GM18907 (cell line): ENCODE measurements at regions not wholly inside any gene's neighbourhood (a gene's known extent, or its start where the extent isn't known, plus 50 kb on each side); places are given as distances from the start of the nearest gene placed in this dataset.
A peak's percentile ranks its signal among the peaks of the same experiment; 100 is the strongest.
"Not testable (repeated sequence)": the region's sequence is repeated elsewhere in the genome, so short reads cannot be mapped to it uniquely, and the experiment has no call there.

Source experiments
- ATAC-seq: cut with Tn5 transposase; IDR thresholded peaks from one replicate; pipeline ENCODE4 v1.9.1; 2021; ENCODE audit warnings: mild to moderate bottlenecking, moderate library complexity; ENCODE audit not compliant: unreplicated experiment

DNA sequence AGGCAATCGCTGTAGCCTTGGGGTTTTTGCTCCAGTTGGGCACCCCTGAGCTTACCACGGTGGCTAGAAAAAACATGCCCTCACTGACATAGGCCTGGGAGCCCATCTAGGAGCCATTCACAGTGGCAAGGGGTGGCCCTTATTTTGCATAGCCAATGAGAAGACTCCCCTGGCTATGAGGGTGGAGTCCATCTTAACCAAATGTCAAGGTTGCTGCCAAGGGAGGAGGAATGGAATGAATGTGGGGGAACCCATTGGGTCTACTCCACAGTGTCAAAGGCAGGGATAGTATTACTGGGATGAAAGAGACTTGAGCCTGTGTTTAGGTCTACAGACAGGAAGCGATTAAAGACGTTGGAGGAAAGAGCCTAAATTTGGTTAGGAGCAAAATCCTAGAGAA is 295.7 kb upstream of the PLGLB2 start:
- ATAC-seq: not testable (repeated sequence)

DNA sequence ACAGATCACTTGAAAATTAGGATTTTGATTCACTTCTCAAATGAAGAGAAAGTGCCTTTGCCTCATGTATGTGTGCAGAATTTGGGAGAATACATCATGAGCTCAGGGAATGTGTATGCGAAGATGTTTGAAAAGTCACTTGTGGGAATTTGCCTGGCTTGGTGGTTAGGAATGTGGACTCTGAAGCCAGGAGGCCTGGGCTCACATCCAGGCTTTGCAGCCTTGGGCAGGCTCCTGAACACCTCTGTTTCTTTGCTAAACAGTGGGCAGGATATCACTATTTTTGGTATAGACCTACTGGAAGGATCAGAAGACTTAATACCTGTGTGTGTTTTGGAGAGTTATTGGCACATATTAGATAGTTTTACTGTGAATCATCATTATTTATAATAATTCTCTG is 295.0 kb upstream of the PLGLB2 start:
- ATAC-seq: not testable (repeated sequence)

DNA sequence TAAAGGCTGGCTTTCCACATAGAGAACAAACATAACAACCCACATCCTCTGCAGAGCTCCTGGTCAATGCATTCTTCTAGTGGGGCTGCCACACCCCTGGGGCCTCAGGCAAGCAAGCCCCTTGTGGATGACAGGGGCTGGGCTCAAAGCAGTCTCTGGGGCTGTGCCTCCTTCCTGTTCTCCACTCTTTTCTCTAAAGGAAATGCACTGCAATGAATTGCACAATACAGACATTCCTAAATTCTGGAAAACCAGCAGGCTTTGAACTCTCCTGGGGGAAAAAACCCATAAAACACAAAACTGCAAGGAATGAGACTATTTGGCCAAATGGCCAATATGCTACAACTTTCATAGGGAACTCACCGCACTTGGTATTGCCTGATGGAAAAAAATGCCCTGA is 293.9 kb upstream of the PLGLB2 start:
- not testable (repeated sequence) for ATAC-seq

DNA sequence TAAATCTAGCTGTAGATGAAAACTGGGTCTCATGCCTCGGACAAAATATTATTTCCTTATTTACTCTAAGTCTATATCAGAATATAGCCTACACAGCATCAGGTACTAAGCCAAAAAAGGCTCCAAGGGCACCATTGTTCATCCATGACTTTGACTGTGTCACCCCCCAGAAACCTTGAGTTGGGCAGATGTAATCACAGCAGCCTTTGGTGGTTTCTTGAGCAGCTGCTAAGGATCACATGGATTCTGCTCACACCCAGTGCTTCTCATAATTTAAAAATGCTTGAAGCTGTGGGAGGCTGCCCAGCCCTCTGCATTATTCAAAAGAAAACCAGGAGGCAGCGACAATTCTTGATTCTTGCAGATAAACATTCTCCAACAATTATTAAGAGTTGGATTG is 293.5 kb upstream of the PLGLB2 start:
- ATAC-seq: not testable (repeated sequence)

DNA sequence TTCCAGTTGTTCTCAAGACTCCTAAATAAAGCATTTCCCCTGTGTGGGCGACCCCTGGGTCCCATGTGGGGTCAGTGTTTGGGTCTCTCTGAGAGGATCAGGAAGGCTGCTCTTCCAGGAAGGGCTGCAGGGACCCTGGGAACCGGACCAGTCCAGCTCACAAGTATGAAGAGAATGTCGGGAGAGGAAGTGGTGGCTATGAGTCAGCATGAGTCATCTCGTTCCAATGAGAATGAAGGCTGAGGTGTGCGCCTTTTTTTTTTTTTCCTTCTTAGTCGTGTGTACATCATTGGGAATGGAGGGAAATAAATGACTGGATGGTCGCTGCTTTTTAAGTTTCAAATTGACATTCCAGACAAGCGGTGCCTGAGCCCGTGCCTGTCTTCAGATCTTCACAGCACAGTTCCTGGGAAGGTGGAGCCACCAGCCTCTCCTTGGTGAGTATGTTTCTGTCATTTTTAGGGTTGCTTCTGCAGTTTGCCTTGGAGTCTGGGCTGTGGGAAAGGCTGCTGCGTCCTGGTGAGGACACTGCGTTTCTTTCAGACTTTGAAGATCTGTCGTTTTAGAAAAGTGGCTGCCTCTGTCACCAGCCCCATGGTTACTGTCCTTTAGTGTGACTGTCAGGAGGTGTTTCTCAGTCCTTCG is 292.6 kb upstream of the PLGLB2 start:
- ATAC-seq: peak; percentile 62

DNA sequence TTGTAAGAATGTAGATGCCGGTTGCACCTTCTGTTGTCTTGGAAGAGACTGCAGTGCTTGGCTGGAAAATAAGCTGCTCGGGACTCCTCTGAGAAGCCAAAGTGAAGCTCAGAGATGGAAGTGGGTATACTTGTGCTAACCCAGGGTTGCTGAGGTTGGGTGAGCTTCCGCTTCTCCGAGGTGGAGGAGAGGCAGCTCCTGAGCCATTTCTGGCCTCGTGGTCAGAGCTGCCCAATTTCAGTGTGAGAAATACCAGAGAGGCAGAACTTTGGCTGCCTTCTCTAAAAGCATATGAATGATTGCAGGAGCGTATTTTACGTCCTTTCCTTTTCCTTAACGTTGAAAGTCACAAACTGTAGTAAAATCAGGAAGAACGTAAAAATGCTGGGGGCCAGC is 292.0 kb upstream of the PLGLB2 start:
- ATAC-seq: peak; percentile 46

DNA sequence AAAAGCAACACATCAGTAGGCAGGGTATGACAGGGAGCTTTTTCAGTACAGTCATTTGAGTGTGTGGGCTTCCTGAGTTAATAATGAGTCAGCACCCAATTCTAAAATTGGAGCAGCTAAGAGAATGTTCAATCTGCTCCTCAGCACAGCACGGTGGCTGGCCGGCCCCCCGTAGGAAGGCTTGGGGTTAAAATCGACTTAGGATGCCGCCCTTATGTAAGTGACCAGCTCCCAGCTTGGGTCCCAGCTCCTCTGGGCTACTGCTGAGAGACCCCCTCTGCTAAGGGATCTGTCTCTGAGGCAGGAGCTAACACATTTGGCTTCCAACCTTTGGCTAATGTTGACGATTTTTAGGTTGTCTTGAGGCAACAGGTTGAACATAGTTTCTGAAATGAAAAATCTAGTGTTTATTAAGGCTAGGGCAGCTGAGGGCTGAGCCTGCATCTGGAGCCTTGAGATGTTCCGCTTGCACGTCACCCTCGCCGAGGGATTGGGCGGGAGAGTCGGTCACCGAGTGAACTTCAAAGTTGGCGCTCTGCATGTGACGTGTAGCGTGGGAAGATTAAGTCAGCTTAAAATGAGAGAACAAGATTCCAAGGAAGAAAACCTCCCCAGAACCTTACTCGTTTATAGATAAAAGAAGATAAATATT is 291.3 kb upstream of the PLGLB2 start:
- ATAC-seq: peak; percentile 82

DNA sequence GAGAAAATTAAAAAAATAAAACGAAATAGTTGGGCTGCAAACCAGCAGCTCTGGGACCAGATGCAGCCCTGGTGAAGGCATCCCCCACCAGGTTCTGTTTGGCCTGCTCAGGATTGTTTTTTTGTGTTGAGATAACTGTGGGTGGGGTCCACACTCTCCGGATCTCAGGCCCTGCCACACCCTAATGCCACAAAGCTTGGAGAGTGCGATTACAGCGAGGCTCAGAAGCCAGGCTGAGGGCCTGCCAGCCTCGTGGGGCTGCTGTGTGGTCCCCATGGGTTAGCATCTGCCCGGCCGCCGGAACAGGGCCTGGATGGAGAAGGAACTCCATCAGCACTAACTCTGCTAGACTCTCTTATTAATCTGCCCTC is 290.8 kb upstream of the PLGLB2 start:
- not testable (repeated sequence) for ATAC-seq

DNA sequence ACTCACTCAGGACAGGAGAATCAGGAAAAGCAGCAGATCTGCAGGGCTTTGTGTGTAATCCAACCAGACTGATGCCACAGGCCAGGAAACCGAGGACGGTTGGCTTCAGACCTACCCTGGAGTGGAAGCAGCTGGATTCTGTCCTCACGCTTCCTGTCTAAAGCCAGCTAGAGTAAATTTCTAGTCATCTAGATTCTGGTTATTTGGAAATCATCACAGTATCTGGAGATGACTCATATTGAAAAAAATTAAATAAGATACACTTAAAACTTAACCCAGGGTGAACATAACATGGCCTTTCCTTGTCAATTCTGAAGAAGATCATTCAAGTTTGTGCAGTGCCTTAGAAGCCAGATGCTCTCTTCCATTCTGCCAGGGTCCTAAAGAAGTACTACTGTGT is 288.9 kb upstream of the PLGLB2 start:
- ATAC-seq: not testable (repeated sequence)

DNA sequence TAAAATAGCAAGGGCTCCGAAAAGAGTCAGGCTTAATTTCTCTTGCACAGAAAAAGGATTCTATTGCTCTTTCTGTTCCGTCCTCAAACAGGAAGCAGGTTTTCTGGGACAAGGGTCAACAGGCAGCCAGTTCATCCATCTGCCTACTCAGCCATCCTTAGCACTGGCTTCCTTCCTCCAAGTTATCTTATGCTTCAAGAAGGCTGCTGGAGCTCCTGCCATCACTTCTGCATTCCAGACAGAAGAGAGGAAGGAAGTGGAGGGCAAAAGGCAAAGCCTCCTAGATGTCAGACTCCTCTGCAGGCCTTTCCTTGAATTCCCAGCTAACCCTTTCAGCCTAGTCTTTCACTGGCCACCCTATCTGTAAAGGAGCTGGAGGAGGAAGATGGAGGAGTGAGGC is 287.8 kb upstream of the PLGLB2 start:
- ATAC-seq: not testable (repeated sequence)

DNA sequence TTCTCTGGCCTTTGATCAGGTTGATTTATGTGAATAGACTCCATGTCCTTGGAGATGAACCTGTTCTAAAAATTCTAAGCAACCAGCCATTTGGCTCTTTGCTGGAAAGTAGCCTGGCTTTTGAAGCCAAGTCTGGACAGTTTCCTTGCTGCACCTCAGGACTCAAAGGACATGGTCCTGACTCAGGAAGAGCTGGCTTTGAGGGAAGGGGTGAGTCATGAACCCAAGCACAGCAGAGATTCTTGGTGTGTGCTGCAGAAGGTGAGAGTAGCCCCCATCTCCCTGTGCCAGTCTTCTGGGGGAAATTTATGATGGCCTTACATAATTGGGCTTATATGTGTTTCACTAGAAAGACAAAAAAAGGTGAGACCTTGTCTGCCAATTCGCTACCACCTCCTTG is 287.2 kb upstream of the PLGLB2 start:
- not testable (repeated sequence) for ATAC-seq

DNA sequence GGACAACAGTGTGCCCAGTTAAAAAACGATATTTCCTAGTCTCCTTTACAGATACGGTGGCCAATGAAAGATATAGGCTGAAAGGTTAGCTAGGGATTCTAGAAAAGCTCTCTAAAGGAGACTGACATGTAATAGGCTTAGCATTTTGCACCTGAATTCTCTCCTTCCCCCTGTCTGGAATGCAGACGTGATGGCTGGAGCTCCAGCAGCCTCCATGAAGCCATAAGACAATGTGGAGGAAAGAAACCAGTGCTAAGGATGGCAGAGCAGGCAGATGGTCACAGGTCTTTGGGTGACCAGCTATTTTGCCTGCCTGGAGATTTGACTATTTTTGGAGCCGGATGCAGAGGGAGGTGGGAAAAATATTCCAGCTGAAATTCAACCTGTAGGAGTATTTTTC is 286.2 kb upstream of the PLGLB2 start:
- not testable (repeated sequence) for ATAC-seq

DNA sequence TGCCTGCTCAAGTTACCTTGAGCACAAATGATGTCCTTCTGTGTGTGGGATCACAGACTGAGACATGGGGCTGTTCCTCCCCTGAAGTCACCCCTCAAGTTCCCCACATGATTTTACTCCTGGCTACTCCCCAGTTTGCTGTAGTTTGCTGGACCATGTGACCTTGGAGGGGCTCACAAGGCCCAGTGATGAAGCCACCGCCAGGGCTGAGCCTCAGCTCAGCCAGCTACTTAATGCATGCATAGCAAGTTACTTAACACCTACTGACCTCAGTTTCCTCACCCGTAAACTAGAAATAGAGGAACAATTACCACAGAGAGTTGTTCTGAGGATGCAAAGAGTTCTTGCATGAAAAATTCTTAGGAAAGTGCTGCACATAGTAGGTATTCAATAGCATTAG is 283.7 kb upstream of the PLGLB2 start:
- not testable (repeated sequence) for ATAC-seq

DNA sequence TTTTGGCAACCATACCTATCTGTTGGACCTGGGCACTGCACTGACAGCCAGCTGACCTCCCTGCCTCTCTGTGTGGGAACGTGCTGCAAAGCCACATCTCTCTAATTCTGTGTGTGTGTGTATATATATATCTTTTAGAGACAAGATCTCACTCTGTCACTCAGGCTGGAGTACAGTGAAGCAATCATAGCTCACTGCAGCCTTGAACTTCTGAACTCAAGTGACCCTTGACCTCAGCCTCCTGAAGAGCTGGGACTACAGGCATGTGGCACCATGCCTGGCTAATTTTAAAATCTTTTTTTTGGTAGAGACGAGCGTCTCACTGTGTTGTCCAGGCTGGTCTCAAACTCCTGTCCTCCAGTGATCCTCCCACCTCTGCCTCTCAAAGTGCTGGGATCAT is 282.2 kb upstream of the PLGLB2 start:
- ATAC-seq: not testable (repeated sequence)

DNA sequence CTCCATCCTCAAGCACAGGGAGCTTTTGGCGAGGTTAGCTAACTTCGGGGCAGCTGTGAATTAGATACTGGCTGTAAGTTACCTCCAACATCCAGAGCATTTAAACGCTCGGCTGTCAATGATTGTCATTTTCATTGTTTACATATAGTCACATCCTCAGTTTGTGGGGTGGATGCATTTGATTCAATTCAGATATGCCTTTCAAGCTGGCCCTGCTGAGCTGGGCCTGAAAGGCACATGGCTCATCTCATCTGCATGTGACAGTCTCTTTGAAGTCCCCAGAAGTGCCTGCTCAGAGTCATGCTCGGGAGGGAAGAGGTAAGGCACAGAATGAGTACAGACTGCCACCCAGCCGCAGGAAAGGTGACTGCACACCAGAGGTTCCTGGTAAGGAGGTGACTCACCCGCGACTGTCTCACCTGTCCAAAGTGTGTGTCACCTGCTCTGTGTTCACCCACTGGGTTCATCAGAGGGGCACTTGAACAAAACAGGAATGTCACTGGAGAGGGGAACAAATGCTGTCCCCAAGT is 281.2 kb upstream of the PLGLB2 start:
- ATAC-seq: peak; percentile 73

DNA sequence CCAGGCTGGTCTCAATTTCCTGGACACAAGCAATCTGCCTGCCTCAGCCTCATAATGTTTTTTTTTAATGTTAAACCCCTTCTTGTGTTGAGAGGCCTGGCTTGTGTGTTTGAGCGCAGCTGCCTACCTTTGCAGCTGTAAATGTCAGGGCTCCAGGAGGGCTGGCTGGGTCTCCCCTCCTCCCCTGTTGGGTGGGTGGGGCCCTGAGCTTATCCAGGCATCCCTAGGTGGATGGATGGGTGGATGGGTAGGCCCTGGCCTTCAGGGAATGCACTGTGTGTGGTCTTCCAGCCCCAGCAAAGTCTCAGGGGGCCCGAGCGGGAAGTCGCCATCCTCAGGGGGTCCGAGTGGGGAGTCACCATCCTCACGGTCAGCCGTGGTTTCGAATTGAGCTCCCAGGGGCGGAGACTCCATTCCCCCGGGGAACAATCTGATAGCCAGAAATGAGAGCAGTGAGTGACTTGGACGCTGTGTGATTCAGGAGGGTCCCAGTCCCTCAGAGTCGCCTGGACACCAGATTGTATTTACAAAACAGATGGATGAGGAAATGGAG is 279.4 kb upstream of the PLGLB2 start:
- ATAC-seq: not testable (repeated sequence)

DNA sequence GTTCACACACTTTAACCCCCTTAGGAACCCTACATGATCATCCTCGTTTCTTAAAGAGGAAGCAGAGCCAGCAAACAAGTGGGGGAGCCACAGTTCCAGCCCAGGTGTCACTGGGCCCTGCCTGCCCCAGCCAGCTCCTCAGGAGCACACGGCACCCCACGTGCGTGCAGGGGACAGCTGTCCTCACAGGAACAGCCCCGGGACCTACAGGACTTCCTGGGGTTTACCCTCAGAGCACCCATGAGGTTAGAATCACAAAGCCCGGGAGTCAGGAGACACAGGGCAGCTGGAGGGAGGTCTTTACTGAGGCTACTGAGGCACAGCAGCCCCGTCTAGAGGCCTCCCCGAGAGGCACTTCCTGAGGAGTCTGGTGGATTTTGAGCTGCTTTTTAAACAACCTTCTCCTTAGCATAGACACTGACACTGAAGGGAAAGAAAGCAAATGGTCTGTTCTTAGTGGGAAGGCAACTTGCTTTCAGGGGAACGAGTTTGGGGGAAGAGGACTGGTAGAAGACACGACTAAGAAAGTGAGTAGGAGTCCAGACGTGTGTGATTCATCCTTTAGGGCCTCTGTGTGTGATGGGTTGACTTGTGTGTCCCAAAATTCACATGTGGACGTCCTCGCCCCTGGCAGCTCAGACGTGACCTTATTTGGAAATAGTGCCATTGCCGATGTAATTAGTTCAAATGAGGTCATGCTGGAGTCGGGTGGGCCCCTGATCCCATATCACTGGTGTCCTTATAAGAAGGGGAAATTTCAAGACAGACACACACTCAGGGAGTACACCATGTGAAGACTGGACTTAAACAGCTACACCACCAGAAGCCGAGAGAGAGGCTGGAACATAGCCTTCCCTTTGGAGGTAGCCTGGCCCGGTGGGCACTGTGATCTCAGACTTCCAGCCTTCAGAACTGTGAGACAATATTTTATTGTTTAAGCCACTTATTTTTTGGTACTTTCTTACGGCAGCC is 278.4 kb upstream of the PLGLB2 start:
- ATAC-seq: peak; percentile 54

DNA sequence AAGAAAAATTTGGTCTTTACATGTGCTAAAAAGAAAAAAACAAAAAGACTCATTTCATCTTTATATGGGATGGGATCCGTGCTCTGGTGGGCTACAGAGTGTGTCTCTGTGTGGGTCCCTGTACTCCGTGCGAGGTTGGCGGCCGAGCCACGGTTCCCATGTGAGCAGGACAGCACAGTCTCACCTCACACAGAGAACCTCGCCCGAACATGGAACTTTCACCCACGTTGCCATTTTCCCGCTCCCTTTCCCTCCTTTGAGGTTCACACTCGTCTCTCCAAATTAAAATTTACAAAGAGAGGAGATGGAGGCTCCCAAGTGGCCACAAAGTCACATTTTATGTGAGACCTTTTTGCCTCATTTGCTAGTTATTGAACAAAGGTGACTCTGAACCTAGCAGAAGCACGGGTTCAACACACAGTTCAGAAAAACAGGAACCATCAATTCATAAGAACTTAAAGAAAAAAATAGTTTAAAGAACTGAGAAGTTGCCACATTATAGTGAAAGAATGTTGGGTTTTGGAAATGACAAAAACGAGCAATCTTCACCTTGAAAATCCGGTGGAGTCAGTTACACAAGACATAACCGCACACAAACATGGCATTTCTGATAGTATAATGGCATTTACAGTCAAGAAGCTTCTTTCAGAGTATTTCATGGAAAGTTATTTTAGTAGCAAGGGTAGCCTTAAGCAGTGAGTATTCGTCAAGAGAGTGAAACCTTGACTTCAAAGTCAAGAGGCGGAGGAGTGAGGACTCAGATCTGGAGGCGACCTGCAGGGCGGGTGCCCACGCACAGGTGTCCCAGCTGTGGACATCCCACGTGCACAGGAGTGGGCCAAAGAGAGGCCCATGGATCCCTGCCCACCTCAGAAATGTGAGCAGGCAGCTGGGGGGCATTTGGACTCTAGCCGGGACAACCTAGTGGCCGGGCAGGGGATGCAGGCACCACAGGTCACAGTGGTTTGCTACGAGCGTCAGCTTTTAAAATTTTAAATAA is 277.2 kb upstream of the PLGLB2 start:
- peak; percentile 29 for ATAC-seq

DNA sequence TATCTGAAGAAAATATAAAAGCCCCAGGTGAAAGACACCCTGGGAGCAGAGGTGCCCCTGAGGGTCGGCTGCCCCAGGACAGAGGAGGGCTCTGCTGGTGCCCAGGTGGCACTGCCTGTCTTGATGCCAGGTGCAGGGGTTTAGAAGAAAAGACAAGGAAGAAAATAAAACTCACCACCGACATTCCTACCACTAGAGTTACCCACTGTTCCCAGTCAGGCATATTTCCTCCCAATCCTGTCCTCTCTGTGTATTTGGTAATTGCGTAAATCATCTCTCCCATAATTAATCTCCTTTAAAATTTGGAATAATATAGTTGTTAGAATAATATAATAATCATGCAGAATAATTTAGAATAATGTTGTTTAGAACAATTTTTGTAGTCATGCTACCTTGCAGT is 276.4 kb upstream of the PLGLB2 start:
- ATAC-seq: not testable (repeated sequence)
